ENCODE measurements at regions not wholly inside any gene's neighbourhood (a gene's known extent, or its start where the extent isn't known, plus 50 kb on each side); places are given as distances from the start of the nearest gene placed in this dataset.

DNA sequence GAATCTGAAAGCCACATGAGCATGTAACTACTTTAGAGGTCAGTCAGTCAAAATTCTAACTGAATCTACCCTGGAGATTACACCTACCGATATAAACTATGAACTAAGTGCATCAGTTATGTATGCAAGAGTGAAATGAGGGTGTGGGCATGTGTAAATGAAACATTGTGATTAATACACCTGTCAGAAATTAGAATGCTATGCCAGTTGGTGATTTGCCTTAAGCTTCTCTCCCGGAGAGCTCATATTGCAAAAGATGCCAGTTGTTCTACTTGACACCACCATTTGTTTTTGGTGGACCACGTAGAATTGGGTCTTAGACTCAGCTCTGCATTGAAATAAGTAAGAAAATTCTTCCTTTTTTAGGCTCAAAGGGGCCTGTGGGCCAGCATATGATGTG, 91.0 kb upstream of the KBTBD8 start:
- TF ChIP-seq, protein P1, sequence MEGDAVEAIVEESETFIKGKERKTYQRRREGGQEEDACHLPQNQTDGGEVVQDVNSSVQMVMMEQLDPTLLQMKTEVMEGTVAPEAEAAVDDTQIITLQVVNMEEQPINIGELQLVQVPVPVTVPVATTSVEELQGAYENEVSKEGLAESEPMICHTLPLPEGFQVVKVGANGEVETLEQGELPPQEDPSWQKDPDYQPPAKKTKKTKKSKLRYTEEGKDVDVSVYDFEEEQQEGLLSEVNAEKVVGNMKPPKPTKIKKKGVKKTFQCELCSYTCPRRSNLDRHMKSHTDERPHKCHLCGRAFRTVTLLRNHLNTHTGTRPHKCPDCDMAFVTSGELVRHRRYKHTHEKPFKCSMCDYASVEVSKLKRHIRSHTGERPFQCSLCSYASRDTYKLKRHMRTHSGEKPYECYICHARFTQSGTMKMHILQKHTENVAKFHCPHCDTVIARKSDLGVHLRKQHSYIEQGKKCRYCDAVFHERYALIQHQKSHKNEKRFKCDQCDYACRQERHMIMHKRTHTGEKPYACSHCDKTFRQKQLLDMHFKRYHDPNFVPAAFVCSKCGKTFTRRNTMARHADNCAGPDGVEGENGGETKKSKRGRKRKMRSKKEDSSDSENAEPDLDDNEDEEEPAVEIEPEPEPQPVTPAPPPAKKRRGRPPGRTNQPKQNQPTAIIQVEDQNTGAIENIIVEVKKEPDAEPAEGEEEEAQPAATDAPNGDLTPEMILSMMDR (IDR thresholded peaks at IDR 0.05; ENCODE audit: insufficient read depth, low read depth, low read length, missing control alignments): no peak
- H3K4me3 ChIP-seq (ENCODE audit: low read depth, low read length): no peak overlapping the region
- DNase-seq (ENCODE audit: low read depth): no peak

DNA sequence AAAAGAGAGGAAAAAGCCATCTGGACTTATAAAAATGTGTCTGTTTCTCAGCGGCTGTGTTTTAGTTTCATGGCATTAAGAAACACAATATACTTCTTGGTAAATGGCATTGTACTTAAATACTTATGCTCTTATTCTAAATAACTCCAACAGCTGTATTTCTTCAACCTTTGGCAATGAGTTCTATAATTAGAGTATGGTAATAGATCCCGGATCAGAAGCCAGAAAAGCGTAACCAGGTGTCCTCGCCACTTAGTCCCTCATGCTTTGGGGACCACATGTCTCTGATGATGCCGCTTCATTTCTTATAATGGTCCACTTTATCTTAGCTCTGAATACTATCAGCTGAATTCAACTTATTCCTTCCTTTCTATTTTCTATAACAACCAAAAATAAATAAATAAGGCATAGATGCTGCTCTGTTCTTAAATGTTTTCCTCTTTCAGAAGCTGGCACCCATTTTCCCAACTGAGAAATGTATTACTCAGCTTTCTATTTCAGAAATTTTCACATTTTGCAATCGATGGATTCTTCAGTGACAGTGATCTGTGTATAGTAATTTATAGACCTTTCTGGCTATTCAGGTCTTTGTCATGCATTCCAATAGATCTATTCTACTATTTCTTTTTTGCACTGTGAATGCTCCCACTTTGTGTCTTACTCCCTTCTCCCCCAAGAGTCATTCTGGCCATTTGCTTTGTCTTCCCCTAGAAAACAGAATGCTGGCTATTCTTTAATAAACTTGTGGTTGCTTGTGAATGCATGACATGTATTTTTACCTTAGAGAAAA, 87.6 kb upstream of the KBTBD8 start:
- H3K4me3 ChIP-seq (ENCODE audit: low read depth, low read length): no peak overlapping the region
- TF ChIP-seq, protein P1 (IDR thresholded peaks at IDR 0.05; ENCODE audit: insufficient read depth, low read depth, low read length, missing control alignments): no peak
- no peak for DNase-seq (ENCODE audit: low read depth)

DNA sequence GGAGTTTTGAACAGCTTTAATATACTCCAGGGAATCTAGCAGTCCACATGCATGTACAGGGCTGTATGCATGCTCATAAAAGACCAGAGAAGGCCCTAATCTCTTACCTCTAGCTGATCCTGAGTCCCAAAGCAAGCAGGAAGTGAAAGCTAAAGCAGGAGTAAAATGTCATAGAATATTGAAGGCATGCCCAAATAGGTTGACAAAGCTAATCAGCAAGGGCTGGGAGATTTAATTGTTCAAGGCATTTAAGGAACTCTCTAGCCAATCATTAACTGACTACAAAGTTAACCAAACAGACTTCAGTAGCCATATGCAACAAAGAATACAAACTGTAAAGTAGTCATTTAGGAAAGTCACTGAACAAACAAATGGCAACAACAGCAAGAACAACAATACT, 85.8 kb upstream of the KBTBD8 start:
- no peak for DNase-seq (ENCODE audit: low read depth)
- TF ChIP-seq, protein P1 (IDR thresholded peaks at IDR 0.05; ENCODE audit: insufficient read depth, low read depth, low read length, missing control alignments): no peak
- no peak overlapping the region for H3K4me3 ChIP-seq (ENCODE audit: low read depth, low read length)

DNA sequence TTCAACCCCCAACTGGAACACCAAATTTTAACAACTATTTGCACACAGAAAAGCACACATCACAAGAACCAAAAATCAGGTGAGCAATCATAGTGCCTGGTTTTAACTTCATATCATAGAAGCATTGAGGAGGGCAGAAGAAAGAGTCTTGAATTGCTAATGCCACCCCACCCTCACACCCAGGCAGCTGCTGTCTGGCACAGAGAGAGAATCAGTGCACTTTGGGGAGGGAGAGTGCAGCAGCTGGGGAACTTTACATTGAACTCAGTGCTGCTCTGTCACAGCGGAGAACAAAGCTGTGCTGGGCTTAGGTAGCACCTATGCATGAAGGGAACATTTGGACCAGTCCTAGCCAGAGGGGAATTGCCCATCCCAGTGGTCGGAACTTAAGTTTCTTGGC, 76.0 kb upstream of the KBTBD8 start:
- no peak for DNase-seq (ENCODE audit: low read depth)
- TF ChIP-seq, protein P1 (IDR thresholded peaks at IDR 0.05; ENCODE audit: insufficient read depth, low read depth, low read length, missing control alignments): no peak
- no peak overlapping the region for H3K4me3 ChIP-seq (ENCODE audit: low read depth, low read length)

DNA sequence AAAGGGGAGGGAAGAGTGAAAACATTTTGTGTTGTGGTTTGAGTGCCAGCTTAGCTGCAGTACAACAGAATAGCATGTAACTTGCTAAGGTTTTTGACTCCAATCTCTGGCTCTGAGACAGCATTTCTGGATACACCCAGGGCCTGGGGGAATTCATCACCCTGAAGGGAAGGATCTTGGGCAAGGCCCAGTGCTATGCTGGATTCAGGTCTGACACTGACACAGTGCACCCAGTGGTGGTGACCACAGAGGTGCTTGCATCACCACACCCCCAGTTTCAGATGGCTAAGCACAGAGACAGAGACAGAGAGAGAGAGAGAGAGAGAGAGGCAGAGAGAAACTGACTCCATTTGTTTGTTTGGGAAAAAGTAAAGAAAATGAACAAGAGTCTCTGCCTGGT, 74.1 kb upstream of the KBTBD8 start:
- H3K4me3 ChIP-seq (ENCODE audit: low read depth, low read length): no peak overlapping the region
- TF ChIP-seq, protein P1 (IDR thresholded peaks at IDR 0.05; ENCODE audit: insufficient read depth, low read depth, low read length, missing control alignments): no peak
- DNase-seq (ENCODE audit: low read depth): no peak

DNA sequence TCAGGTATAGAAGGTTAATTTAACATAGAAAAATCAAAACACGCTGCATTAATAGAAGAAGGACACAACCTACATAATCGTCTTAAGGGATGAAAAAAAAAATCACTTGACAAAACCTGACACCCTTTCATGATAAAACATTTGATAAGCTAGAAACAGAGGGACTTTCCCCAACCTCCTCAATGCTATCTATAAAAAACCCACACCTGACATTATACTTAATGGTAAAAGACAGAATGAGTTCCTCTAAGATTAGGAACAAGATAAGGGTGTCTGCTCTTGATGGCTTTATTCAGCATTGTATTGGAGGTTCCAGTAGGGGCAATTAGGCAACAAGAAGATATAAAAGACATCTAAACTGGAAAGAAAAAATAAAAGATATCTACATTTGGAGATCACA, 69.9 kb upstream of the KBTBD8 start:
- no peak overlapping the region for H3K4me3 ChIP-seq (ENCODE audit: low read depth, low read length)
- DNase-seq (ENCODE audit: low read depth): no peak
- TF ChIP-seq, protein P1 (IDR thresholded peaks at IDR 0.05; ENCODE audit: insufficient read depth, low read depth, low read length, missing control alignments): no peak

DNA sequence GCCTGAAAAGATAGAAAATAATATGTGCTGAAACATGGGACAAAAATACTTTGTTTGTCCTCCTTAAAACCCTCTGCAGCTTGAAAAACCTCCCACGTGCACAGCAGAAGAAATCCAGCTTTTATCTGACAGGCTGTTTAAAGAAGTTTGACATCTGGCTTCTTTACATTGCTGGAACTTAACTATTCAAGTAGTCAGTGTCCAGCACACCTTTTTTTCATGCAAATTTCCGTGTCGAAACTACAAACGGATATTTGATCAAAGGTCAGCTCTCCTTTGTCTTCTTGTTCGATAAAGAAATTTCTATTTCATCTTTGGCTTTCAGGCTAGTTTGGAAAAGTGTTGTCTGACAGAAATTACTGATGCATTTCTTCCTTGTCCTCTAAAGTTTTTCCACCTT, 66.8 kb upstream of the KBTBD8 start:
- no peak for DNase-seq (ENCODE audit: low read depth)
- TF ChIP-seq, protein P1 (IDR thresholded peaks at IDR 0.05; ENCODE audit: insufficient read depth, low read depth, low read length, missing control alignments): no peak

More for the DNA sequence above, 66.8 kb upstream of the KBTBD8 start:
- no peak overlapping the region for H3K4me3 ChIP-seq (ENCODE audit: low read depth, low read length)

Data from GM12865 (cell line).